ENCODE measurements at regions not wholly inside any gene's neighbourhood (a gene's known extent, or its start where the extent isn't known, plus 50 kb on each side); places are given as distances from the start of the nearest gene placed in this dataset.
"Not testable (repeated sequence)": the region's sequence is repeated elsewhere in the genome, so short reads cannot be mapped to it uniquely, and the experiment has no call there.

- H3K4me3 ChIP-seq; H3K4me1 ChIP-seq; H3K27ac ChIP-seq; H3K9me3 ChIP-seq; H3K9ac ChIP-seq (ENCODE audit: low read depth in 2 of 2, low read length in 2 of 2); H3K27me3 ChIP-seq; H3K36me3 ChIP-seq; intact Hi-C loops (cut with DNase I); DNase-seq: not testable (repeated sequence)
These were observed 66.3 kb downstream of the NPIPB11 start for GRCh38 chr16:29340235-29340634.

GRCh38 chr16:29338821-29339700 lies 67.5 kb downstream of the NPIPB11 start:
- H3K4me3 ChIP-seq; H3K9me3 ChIP-seq; DNase-seq; H3K4me1 ChIP-seq; H3K36me3 ChIP-seq; H3K27me3 ChIP-seq; H3K27ac ChIP-seq; H3K9ac ChIP-seq (ENCODE audit: low read depth in 2 of 2, low read length in 2 of 2); intact Hi-C loops (cut with DNase I): not testable (repeated sequence)

DNA sequence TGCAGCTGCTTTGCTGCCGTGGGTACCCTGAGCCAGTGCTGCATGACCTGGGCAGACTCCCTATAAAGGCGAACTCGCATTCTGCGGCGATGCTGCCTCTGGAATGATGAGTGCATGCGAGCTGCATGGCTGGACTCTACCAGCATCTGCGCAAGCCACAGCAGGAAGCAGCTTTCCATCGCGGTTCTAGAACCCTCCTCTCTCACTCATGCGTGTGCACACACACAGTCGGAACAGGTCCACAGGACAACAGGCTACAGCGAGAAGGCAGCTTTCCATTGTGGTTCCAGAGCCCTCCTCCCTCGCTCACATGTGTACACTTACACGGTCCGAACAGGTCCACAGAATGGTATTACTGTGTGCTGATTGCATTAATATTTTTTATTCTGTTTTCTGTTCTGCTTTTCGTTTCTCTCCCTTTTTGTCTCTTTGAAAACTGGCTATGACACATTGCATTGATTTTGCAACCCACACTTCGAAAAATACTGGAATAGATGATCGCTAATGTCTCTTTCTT lies 69.1 kb downstream of the NPIPB11 start:
- not testable (repeated sequence) for DNase-seq, H3K27ac ChIP-seq, H3K9me3 ChIP-seq

GRCh38 chr16:29335549-29335846 lies 71.0 kb downstream of the NPIPB11 start:
- H3K27ac ChIP-seq; H3K9me3 ChIP-seq; H3K27me3 ChIP-seq; intact Hi-C loops (cut with DNase I); H3K9ac ChIP-seq (ENCODE audit: low read depth in 2 of 2, low read length in 2 of 2); H3K36me3 ChIP-seq; H3K4me3 ChIP-seq; DNase-seq; H3K4me1 ChIP-seq: not testable (repeated sequence)

More for the DNA sequence above, 69.1 kb downstream of the NPIPB11 start:
- H3K4me3 ChIP-seq; H3K4me1 ChIP-seq; H3K36me3 ChIP-seq; H3K27me3 ChIP-seq; H3K9ac ChIP-seq (ENCODE audit: low read depth in 2 of 2, low read length in 2 of 2); intact Hi-C loops (cut with DNase I): not testable (repeated sequence)

DNA sequence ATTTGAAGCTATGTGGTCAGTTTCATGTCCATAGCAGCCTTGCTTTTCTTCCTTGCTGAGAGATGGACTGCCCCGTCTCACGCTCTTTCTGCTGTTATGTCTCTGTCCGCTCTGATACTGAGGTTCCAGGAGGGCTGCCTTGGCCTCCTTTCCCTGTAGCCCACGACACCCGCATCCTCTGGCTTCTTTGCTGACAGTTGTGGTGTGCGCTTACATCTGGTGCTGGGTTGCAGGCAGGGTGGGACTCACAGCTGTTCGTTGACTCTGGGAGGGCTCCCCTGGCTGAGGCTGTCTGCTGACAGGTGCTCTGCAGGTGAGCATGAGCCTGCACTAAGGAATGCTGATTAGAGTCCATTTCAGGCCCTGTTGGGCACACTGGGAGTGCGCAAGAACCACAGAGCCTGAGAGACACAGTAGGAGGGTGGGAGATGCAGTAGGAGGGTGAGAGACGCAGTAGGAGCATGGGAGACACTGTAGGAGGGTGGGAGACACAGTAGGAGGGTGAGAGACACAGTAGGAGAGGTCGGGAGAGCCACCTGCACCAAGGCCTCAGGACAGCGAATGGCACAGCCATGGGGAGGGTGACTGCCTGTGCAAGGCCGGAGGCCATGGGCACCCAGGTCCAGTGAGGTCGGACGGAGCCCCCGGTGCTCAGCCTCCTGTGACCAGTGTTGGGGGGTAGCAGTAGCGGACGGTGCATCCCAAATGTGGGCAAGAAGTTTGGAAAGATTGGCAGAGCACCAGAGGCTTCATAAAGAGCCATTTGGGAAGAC lies 71.5 kb downstream of the NPIPB11 start:
- H3K9me3 ChIP-seq; H3K27me3 ChIP-seq; intact Hi-C loops (cut with DNase I); H3K9ac ChIP-seq (ENCODE audit: low read depth in 2 of 2, low read length in 2 of 2); DNase-seq; H3K36me3 ChIP-seq; H3K4me1 ChIP-seq; H3K4me3 ChIP-seq; H3K27ac ChIP-seq: not testable (repeated sequence)

DNA sequence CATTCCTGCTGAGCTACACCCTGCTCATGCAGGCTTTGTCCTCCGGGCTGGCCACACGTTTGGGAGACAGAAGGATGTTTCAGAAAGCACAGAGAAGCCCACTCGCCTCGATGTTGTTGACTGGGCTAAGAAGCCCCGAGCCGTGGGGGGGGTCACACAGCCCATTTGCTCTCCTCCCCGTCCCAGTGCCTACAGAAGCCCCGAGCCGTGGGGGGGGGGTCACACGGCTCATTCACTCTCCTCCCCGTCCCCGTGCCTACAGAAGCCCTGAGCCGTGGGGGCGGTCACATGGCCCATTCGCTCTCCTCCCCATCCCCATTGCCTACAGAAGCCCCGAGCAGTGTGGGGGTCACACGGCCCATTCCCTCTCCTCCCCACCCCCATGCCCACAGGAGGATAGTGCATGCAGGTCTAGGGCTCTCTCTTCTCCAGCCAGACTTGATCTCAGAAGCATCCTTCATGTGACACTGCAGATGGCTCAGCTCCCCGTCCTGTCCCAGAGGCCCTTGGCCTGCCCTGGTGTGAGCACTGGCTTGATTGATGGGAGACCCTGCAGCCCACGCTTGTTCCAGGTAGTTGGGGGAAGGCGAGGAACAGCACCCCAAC lies 72.9 kb downstream of the NPIPB11 start:
- H3K4me1 ChIP-seq; DNase-seq; H3K4me3 ChIP-seq; H3K9ac ChIP-seq (ENCODE audit: low read depth in 2 of 2, low read length in 2 of 2); intact Hi-C loops (cut with DNase I); H3K9me3 ChIP-seq; H3K27ac ChIP-seq; H3K36me3 ChIP-seq; H3K27me3 ChIP-seq: not testable (repeated sequence)

DNA sequence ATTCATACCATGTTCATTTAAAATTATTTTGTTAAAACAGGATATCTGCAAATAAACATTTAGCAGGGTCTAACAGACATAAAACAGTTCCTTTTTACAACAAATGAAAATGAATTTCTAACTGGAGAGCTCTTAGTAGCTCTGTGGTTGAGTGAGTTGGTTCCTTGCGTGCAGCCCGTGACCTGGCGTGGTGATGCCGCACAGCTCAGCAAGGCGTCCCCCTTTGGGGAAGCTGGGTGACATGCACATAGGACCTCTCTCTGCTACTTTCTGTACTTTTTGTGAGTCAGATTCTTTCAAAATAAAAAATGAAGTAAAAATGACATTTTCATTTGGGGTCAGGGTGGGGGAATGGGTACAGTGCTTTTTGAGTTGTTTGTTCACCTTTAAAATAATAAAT lies 75.9 kb downstream of the NPIPB11 start:
- H3K36me3 ChIP-seq; H3K9me3 ChIP-seq; H3K27me3 ChIP-seq; DNase-seq; H3K27ac ChIP-seq; H3K9ac ChIP-seq (ENCODE audit: low read depth in 2 of 2, low read length in 2 of 2); H3K4me1 ChIP-seq; intact Hi-C loops (cut with DNase I); H3K4me3 ChIP-seq: not testable (repeated sequence)

GRCh38 chr16:29328528-29328927 lies 78.0 kb downstream of the NPIPB11 start:
- H3K27me3 ChIP-seq; H3K9me3 ChIP-seq; H3K4me3 ChIP-seq; H3K9ac ChIP-seq (ENCODE audit: low read depth in 2 of 2, low read length in 2 of 2); intact Hi-C loops (cut with DNase I); DNase-seq; H3K4me1 ChIP-seq; H3K36me3 ChIP-seq; H3K27ac ChIP-seq: not testable (repeated sequence)

GRCh38 chr16:29327631-29328408 lies 78.7 kb downstream of the NPIPB11 start:
- H3K27me3 ChIP-seq; H3K36me3 ChIP-seq; H3K4me3 ChIP-seq; H3K9me3 ChIP-seq; DNase-seq; H3K9ac ChIP-seq (ENCODE audit: low read depth in 2 of 2, low read length in 2 of 2); H3K27ac ChIP-seq; intact Hi-C loops (cut with DNase I); H3K4me1 ChIP-seq: not testable (repeated sequence)

DNA sequence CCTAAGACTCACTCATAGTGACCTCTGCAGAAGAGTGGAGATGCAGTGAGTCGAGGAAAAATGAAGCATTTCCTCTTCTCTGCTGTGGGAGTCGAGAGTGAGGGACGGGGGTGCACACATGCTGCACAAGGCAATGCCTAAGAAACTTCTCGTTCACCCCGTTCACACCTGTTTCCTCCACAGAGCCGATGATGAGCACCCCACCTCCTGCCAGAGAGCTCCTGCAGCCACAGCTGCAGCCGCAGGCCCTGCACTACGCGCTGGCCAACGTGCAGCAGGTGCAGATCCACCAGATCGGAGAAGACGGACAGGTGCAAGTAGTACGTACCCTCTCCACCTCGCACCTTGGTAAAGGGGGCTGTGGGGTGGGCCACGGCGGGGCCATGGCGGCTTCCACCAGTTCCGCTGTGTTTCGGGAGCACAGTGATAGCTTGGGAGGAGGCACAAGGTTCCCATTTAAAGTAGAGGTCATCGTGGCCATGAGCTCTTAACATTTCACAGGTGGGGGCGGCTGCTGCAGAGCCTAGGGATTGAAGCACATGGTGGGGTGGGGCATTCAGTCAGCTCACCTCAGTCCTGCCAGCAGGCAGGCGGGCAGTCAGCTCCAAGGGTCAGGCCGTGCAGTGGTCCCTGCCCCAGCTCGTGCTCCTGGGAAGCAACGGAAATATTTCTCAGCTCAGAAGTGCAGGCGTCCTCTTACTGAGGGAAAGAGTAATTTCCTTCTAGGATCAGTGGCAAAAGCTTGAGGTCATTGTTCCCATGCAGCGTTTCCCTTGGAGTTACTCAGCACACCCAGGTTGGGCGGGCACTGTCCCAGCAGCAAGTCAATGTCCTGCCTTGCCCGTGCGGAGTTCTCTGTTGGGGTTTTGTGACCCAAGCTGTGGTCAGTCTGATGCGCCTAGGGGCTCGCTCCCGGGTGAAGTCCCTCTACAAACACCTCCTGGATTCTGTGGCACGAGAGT lies 80.1 kb downstream of the NPIPB11 start:
- H3K9ac ChIP-seq (ENCODE audit: low read depth in 2 of 2, low read length in 2 of 2); H3K27me3 ChIP-seq; H3K4me1 ChIP-seq; H3K4me3 ChIP-seq; H3K9me3 ChIP-seq; intact Hi-C loops (cut with DNase I); H3K27ac ChIP-seq; H3K36me3 ChIP-seq; DNase-seq: not testable (repeated sequence)

DNA sequence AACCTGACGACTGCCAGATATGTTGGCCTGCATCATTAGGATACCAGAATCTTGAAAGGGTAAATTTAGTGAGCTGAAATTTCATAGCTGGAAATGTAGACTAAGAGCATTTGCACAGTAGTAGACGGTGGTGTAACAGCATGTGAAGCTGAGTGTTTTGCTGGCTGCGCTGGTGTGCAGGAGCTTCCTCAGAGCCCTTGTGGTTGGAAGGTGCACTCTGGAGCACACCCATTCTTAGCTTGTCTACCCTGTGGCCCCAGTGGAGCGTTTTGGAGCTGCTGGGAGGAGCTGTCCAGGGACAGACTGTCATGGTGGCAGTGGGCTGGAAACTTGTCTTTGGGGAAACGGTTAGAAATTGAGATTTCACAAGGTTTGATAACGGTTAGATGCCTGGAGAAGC lies 82.8 kb downstream of the NPIPB11 start:
- DNase-seq; H3K9me3 ChIP-seq; H3K9ac ChIP-seq (ENCODE audit: low read depth in 2 of 2, low read length in 2 of 2); H3K27ac ChIP-seq; H3K36me3 ChIP-seq; H3K4me3 ChIP-seq; H3K4me1 ChIP-seq; intact Hi-C loops (cut with DNase I); H3K27me3 ChIP-seq: not testable (repeated sequence)

All from colonic mucosa (tissue), 4 donors.